ENCODE measurements at regions not wholly inside any gene's neighbourhood (a gene's known extent, or its start where the extent isn't known, plus 50 kb on each side); places are given as distances from the start of the nearest gene placed in this dataset.

DNA sequence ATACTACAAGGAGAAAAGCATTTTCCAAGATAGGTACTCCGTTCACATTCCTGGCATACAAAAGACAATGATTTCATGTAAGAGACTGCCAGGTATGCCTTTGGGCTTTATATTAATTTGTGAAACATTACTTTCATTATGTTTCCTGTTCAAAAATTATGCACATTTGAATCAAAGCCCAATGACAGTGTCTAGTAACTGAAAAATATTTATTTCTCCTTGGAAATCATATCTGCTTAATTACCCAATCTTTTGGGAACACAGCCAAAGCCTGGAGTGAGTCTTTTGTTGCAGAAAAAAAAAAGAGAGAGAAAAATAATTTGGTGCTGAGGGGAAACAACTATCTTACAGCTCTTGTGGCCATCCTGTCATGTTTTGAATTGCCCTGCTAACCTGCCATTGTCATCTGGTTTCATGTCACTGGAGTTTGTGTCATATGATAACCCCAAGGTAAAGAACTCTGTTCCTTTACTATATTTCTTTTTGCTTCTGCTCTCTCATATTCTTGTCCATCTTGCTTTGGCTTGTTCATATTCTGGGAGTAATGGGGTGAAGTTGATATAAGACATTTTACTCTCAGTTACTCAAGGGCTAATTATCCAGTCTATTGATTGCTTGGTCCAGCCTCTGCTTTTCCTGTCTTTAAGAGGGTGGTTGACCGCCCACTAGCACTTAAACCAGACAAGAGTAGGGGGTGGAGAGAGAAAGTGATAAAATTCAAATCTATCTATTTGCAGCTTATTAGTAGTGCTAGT, 238.3 kb upstream of the NUDT12 start:
- no peak overlapping the region for H3K9ac ChIP-seq (ENCODE audit: insufficient read length)
- H3K4me3 ChIP-seq = no peak overlapping the region
- no peaks in the 10 kb centered on the region for H3K9me3 ChIP-seq (ENCODE audit: low read depth, low read length)
- no peak for TF ChIP-seq FOXP2 (optimal IDR thresholded peaks at IDR 0.05; ENCODE audit: control extremely low read depth, extremely low read length, insufficient read depth)
- TF ChIP-seq EZH2 (IDR thresholded peaks at IDR 0.05) = no peak
- TF ChIP-seq POLR2AphosphoS5 (IDR thresholded peaks at IDR 0.05; ENCODE audit: borderline replicate concordance, low read depth, low read length) = no peak
- no peak overlapping the region for H3K27ac ChIP-seq
- DNase-seq (ENCODE audit: low read depth, low spot score) = peak; percentile 42
- no peaks in the 10 kb centered on the region for H3K36me3 ChIP-seq (ENCODE audit: insufficient read depth, low read length)

GRCh38 chr5:103793595-103794182, 231.1 kb upstream of the NUDT12 start:
- Histone ChIP-seq H3K36me3 (ENCODE audit: insufficient read depth, low read length) (no peaks in the 10 kb centered on the region), H3K4me3 (no peak overlapping the region), H3K9ac (ENCODE audit: insufficient read length) (no peak overlapping the region), H3K9me3 (ENCODE audit: low read depth, low read length) (no peaks in the 10 kb centered on the region), H3K27ac (no peak overlapping the region)
- TF ChIP-seq EZH2 (IDR thresholded peaks at IDR 0.05) = no peak
- TF ChIP-seq POLR2AphosphoS5 (IDR thresholded peaks at IDR 0.05; ENCODE audit: borderline replicate concordance, low read depth, low read length) = no peak
- TF ChIP-seq FOXP2 (optimal IDR thresholded peaks at IDR 0.05; ENCODE audit: control extremely low read depth, extremely low read length, insufficient read depth) = no peak
- no peak for DNase-seq (ENCODE audit: low read depth, low spot score)

GRCh38 chr5:103785569-103785968, 223.0 kb upstream of the NUDT12 start:
- Histone ChIP-seq H3K4me3 (no peak overlapping the region), H3K27ac (no peak overlapping the region), H3K36me3 (ENCODE audit: insufficient read depth, low read length) (no peaks in the 10 kb centered on the region), H3K9ac (ENCODE audit: insufficient read length) (no peak overlapping the region), H3K9me3 (ENCODE audit: low read depth, low read length) (no peaks in the 10 kb centered on the region)
- TF ChIP-seq FOXP2 (optimal IDR thresholded peaks at IDR 0.05; ENCODE audit: control extremely low read depth, extremely low read length, insufficient read depth) (no peak), POLR2AphosphoS5 (IDR thresholded peaks at IDR 0.05; ENCODE audit: borderline replicate concordance, low read depth, low read length) (no peak), EZH2 (IDR thresholded peaks at IDR 0.05) (no peak)
- no peak for DNase-seq (ENCODE audit: low read depth, low spot score)

DNA sequence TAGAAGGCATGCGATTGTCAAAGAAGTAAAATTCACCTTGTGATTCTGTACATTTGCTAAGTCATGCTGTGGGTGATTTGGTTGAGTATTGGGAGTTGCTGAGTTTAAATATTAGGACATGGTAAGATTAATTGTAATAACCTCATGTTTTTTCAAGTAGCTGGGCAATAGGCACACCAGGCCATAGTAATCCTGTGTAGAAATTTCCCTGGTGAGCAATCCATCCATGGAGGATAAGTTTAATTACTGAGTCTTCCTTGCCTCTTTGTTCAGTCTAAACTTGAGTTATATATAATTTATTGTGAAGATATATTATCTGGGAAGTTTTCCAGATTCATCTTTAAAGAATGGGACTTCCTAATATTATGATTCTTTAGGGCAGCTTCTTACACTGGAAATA, 221.1 kb upstream of the NUDT12 start:
- no peak for DNase-seq (ENCODE audit: low read depth, low spot score)
- no peaks in the 10 kb centered on the region for H3K9me3 ChIP-seq (ENCODE audit: low read depth, low read length)
- no peaks in the 10 kb centered on the region for H3K36me3 ChIP-seq (ENCODE audit: insufficient read depth, low read length)
- TF ChIP-seq EZH2 (IDR thresholded peaks at IDR 0.05) (no peak), POLR2AphosphoS5 (IDR thresholded peaks at IDR 0.05; ENCODE audit: borderline replicate concordance, low read depth, low read length) (no peak), FOXP2 (optimal IDR thresholded peaks at IDR 0.05; ENCODE audit: control extremely low read depth, extremely low read length, insufficient read depth) (no peak)
- H3K27ac ChIP-seq = no peak overlapping the region
- H3K9ac ChIP-seq (ENCODE audit: insufficient read length) = no peak overlapping the region
- H3K4me3 ChIP-seq = no peak overlapping the region

DNA sequence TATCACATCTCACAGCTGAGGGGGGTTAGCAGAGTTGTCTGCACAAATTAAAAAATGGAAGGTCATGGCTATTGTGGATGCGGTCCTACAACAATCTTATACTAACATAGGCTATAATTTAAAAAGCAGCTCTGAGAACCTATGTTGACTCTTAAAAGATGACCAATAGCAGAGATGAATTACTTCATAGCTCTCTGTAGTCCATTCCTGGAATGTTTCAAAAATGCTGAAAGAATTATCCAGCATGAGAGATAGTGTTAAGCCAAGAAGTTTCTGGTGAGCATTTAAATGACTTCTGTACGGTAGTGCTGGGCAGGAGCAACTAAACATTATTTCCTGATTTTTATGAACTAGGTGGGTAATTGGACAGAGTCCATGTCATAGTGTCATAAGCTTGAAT, 218.2 kb upstream of the NUDT12 start:
- no peaks in the 10 kb centered on the region for H3K9me3 ChIP-seq (ENCODE audit: low read depth, low read length)
- no peak overlapping the region for H3K4me3 ChIP-seq
- DNase-seq (ENCODE audit: low read depth, low spot score) = no peak
- TF ChIP-seq POLR2AphosphoS5 (IDR thresholded peaks at IDR 0.05; ENCODE audit: borderline replicate concordance, low read depth, low read length) (no peak), EZH2 (IDR thresholded peaks at IDR 0.05) (no peak), FOXP2 (optimal IDR thresholded peaks at IDR 0.05; ENCODE audit: control extremely low read depth, extremely low read length, insufficient read depth) (no peak)
- no peak overlapping the region for H3K9ac ChIP-seq (ENCODE audit: insufficient read length)
- no peak overlapping the region for H3K27ac ChIP-seq
- no peaks in the 10 kb centered on the region for H3K36me3 ChIP-seq (ENCODE audit: insufficient read depth, low read length)

DNA sequence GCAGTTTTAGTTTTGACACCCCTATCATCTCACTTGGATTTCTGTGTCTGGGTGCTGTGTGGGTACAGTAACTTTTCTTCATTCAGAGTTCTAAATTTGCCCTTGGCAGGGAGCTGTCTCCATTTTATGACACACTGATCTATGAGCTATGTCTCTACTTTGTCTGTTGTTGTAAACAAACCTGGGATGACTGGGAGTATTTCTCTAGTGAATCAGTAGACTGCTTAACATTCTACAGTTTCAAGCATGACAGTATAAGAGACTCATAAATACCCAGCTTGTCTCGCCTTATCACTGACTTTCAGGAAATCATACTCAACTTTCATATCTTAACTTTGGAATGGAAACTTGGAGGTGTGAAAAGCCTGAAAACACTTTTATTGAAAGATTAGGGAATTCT, 212.1 kb upstream of the NUDT12 start:
- no peaks in the 10 kb centered on the region for H3K9me3 ChIP-seq (ENCODE audit: low read depth, low read length)
- H3K4me3 ChIP-seq = no peak overlapping the region
- DNase-seq (ENCODE audit: low read depth, low spot score) = no peak
- TF ChIP-seq EZH2 (IDR thresholded peaks at IDR 0.05) (no peak), POLR2AphosphoS5 (IDR thresholded peaks at IDR 0.05; ENCODE audit: borderline replicate concordance, low read depth, low read length) (no peak), FOXP2 (optimal IDR thresholded peaks at IDR 0.05; ENCODE audit: control extremely low read depth, extremely low read length, insufficient read depth) (no peak)
- H3K36me3 ChIP-seq (ENCODE audit: insufficient read depth, low read length) = no peaks in the 10 kb centered on the region
- no peak overlapping the region for H3K27ac ChIP-seq
- H3K9ac ChIP-seq (ENCODE audit: insufficient read length) = no peak overlapping the region

GRCh38 chr5:103772248-103772647, 209.7 kb upstream of the NUDT12 start:
- Histone ChIP-seq H3K27ac (no peak overlapping the region), H3K9ac (ENCODE audit: insufficient read length) (no peak overlapping the region), H3K9me3 (ENCODE audit: low read depth, low read length) (no peaks in the 10 kb centered on the region), H3K4me3 (no peak overlapping the region), H3K36me3 (ENCODE audit: insufficient read depth, low read length) (no peaks in the 10 kb centered on the region)
- TF ChIP-seq EZH2 (IDR thresholded peaks at IDR 0.05) (no peak), FOXP2 (optimal IDR thresholded peaks at IDR 0.05; ENCODE audit: control extremely low read depth, extremely low read length, insufficient read depth) (no peak)
- DNase-seq (ENCODE audit: low read depth, low spot score) = no peak

GRCh38 chr5:103764403-103764802, 201.8 kb upstream of the NUDT12 start:
- Histone ChIP-seq H3K4me3 (no peak overlapping the region), H3K9ac (ENCODE audit: insufficient read length) (no peak overlapping the region), H3K27ac (no peak overlapping the region), H3K9me3 (ENCODE audit: low read depth, low read length) (no peaks in the 10 kb centered on the region), H3K36me3 (ENCODE audit: insufficient read depth, low read length) (no peaks in the 10 kb centered on the region)
- TF ChIP-seq POLR2AphosphoS5 (IDR thresholded peaks at IDR 0.05; ENCODE audit: borderline replicate concordance, low read depth, low read length) = no peak
- no peak for TF ChIP-seq EZH2 (IDR thresholded peaks at IDR 0.05)
- TF ChIP-seq FOXP2 (optimal IDR thresholded peaks at IDR 0.05; ENCODE audit: control extremely low read depth, extremely low read length, insufficient read depth) = no peak
- no peak for DNase-seq (ENCODE audit: low read depth, low spot score)

All from SK-N-MC (cell line).